ENCODE measurements at regions not wholly inside any gene's neighbourhood (a gene's known extent, or its start where the extent isn't known, plus 50 kb on each side); places are given as distances from the start of the nearest gene placed in this dataset.
"Not testable (repeated sequence)": the region's sequence is repeated elsewhere in the genome, so short reads cannot be mapped to it uniquely, and the experiment has no call there.

- H2BK5ac ChIP-seq (ENCODE audit: low read depth, low read length, poor library complexity, severe bottlenecking); H3K23ac ChIP-seq (ENCODE audit: low read length in 2 of 2); H3K4me3 ChIP-seq (ENCODE audit: insufficient read depth in 1 of 2, low read depth in 1 of 2, low read length in 2 of 2); H3K27ac ChIP-seq (ENCODE audit: low read length, poor library complexity, severe bottlenecking); H3K9ac ChIP-seq (ENCODE audit: low read length); H3K4ac ChIP-seq (ENCODE audit: low read depth in 1 of 2, low read length in 2 of 2); H2BK120ac ChIP-seq (ENCODE audit: low read depth, low read length); H3K9me3 ChIP-seq (ENCODE audit: control insufficient read depth, low read length); H3K4me2 ChIP-seq (ENCODE audit: low read length, poor library complexity, severe bottlenecking); H3K4me1 ChIP-seq (ENCODE audit: control insufficient read depth, insufficient read depth, low read depth, low read length); H3K18ac ChIP-seq (ENCODE audit: low read depth in 1 of 2, low read length in 2 of 2); H2AFZ ChIP-seq (ENCODE audit: low read depth, low read length); H4K8ac ChIP-seq (ENCODE audit: low read length); H3K14ac ChIP-seq (ENCODE audit: low read length in 2 of 2); H2AK5ac ChIP-seq (ENCODE audit: low read length, severe bottlenecking); H3K79me1 ChIP-seq (replicated peaks; ENCODE audit: low read length, poor library complexity, severe bottlenecking); H3K36me3 ChIP-seq (ENCODE audit: control insufficient read depth in 1 of 2, insufficient read depth in 2 of 2, low read depth in 1 of 2, low read length in 2 of 2); H2BK12ac ChIP-seq (ENCODE audit: low read length in 2 of 2); H3K27me3 ChIP-seq (ENCODE audit: control insufficient read depth in 1 of 2, insufficient read depth in 1 of 2, low read length in 2 of 2); DNase-seq; H2BK15ac ChIP-seq (ENCODE audit: low read depth, poor library complexity, severe bottlenecking); H4K91ac ChIP-seq (ENCODE audit: low read length): not testable (repeated sequence)
- no CpG with 5 or more reads among the region's 2 CpGs for WGBS
Measured at GRCh38 chr12:92232371-92232932, 86.8 kb upstream of the BTG1 start.

GRCh38 chr12:92231945-92232344 lies 86.3 kb upstream of the BTG1 start:
- H3K36me3 ChIP-seq (ENCODE audit: control insufficient read depth in 1 of 2, insufficient read depth in 2 of 2, low read depth in 1 of 2, low read length in 2 of 2); H3K27me3 ChIP-seq (ENCODE audit: control insufficient read depth in 1 of 2, insufficient read depth in 1 of 2, low read length in 2 of 2); DNase-seq; H2BK120ac ChIP-seq (ENCODE audit: low read depth, low read length); H3K27ac ChIP-seq (ENCODE audit: low read length, poor library complexity, severe bottlenecking); H4K8ac ChIP-seq (ENCODE audit: low read length); H3K79me1 ChIP-seq (replicated peaks; ENCODE audit: low read length, poor library complexity, severe bottlenecking); H2AFZ ChIP-seq (ENCODE audit: low read depth, low read length); H3K9me3 ChIP-seq (ENCODE audit: control insufficient read depth, low read length); H3K9ac ChIP-seq (ENCODE audit: low read length); H3K23ac ChIP-seq (ENCODE audit: low read length in 2 of 2); H2AK5ac ChIP-seq (ENCODE audit: low read length, severe bottlenecking); H3K4me3 ChIP-seq (ENCODE audit: insufficient read depth in 1 of 2, low read depth in 1 of 2, low read length in 2 of 2); H3K18ac ChIP-seq (ENCODE audit: low read depth in 1 of 2, low read length in 2 of 2); H2BK5ac ChIP-seq (ENCODE audit: low read depth, low read length, poor library complexity, severe bottlenecking); H3K4me2 ChIP-seq (ENCODE audit: low read length, poor library complexity, severe bottlenecking); H4K91ac ChIP-seq (ENCODE audit: low read length); H3K14ac ChIP-seq (ENCODE audit: low read length in 2 of 2); H2BK15ac ChIP-seq (ENCODE audit: low read depth, poor library complexity, severe bottlenecking); H2BK12ac ChIP-seq (ENCODE audit: low read length in 2 of 2); H3K4ac ChIP-seq (ENCODE audit: low read depth in 1 of 2, low read length in 2 of 2); H3K4me1 ChIP-seq (ENCODE audit: control insufficient read depth, insufficient read depth, low read depth, low read length): not testable (repeated sequence)
- 100% methylated on average over 1 of the region's 3 CpGs for WGBS

GRCh38 chr12:92231532-92231931 lies 85.9 kb upstream of the BTG1 start:
- not testable (repeated sequence) for H2AFZ ChIP-seq (ENCODE audit: low read depth, low read length); H3K9me3 ChIP-seq (ENCODE audit: control insufficient read depth, low read length); H3K18ac ChIP-seq (ENCODE audit: low read depth in 1 of 2, low read length in 2 of 2); H2BK120ac ChIP-seq (ENCODE audit: low read depth, low read length); H3K4ac ChIP-seq (ENCODE audit: low read depth in 1 of 2, low read length in 2 of 2); H3K36me3 ChIP-seq (ENCODE audit: control insufficient read depth in 1 of 2, insufficient read depth in 2 of 2, low read depth in 1 of 2, low read length in 2 of 2); H3K4me1 ChIP-seq (ENCODE audit: control insufficient read depth, insufficient read depth, low read depth, low read length); H4K91ac ChIP-seq (ENCODE audit: low read length); H3K27me3 ChIP-seq (ENCODE audit: control insufficient read depth in 1 of 2, insufficient read depth in 1 of 2, low read length in 2 of 2); H3K9ac ChIP-seq (ENCODE audit: low read length); H3K23ac ChIP-seq (ENCODE audit: low read length in 2 of 2); H3K4me3 ChIP-seq (ENCODE audit: insufficient read depth in 1 of 2, low read depth in 1 of 2, low read length in 2 of 2); H2BK15ac ChIP-seq (ENCODE audit: low read depth, poor library complexity, severe bottlenecking); H2AK5ac ChIP-seq (ENCODE audit: low read length, severe bottlenecking); H4K8ac ChIP-seq (ENCODE audit: low read length); H2BK12ac ChIP-seq (ENCODE audit: low read length in 2 of 2); H2BK5ac ChIP-seq (ENCODE audit: low read depth, low read length, poor library complexity, severe bottlenecking); H3K79me1 ChIP-seq (replicated peaks; ENCODE audit: low read length, poor library complexity, severe bottlenecking); DNase-seq; H3K14ac ChIP-seq (ENCODE audit: low read length in 2 of 2); H3K27ac ChIP-seq (ENCODE audit: low read length, poor library complexity, severe bottlenecking); H3K4me2 ChIP-seq (ENCODE audit: low read length, poor library complexity, severe bottlenecking)
- WGBS, result no CpG with 5 or more reads among the region's 2 CpGs

DNA sequence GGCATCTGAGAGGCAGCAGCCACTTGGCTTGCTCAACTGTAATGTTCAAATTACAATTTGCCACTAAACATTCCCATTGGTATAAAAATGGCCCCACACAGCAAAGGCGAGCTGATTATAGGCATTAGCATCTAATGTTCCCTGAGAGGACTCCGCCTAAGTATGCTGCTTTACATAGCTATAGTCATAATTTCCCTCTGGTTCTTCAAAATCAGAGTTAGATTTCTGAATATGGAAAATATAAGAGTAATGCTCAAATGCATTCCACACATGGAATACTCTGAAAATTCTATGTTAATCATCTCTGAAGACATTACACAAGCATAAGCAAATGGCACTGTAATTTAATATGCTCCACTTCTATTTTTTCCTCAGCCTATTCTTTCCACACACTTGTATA lies 83.7 kb upstream of the BTG1 start:
- 67% methylated on average over 1 of the region's 2 CpGs for WGBS
- no peaks in the 10 kb centered on the region for H3K4me1 ChIP-seq (ENCODE audit: control insufficient read depth, insufficient read depth, low read depth, low read length)
- no peak overlapping the region for H3K4ac ChIP-seq (ENCODE audit: low read depth in 1 of 2, low read length in 2 of 2)
- no peak overlapping the region for H2BK12ac ChIP-seq (ENCODE audit: low read length in 2 of 2)
- H3K36me3 ChIP-seq (ENCODE audit: control insufficient read depth in 1 of 2, insufficient read depth in 2 of 2, low read depth in 1 of 2, low read length in 2 of 2), result no peaks in the 10 kb centered on the region
- no peak overlapping the region for H4K8ac ChIP-seq (ENCODE audit: low read length)
- no peak overlapping the region for H2AK5ac ChIP-seq (ENCODE audit: low read length, severe bottlenecking)
- H3K9me3 ChIP-seq (ENCODE audit: control insufficient read depth, low read length), result no peaks in the 10 kb centered on the region
- no peak overlapping the region for H2BK15ac ChIP-seq (ENCODE audit: low read depth, poor library complexity, severe bottlenecking)
- no peak overlapping the region for H3K23ac ChIP-seq (ENCODE audit: low read length in 2 of 2)
- no peak overlapping the region for H3K14ac ChIP-seq (ENCODE audit: low read length in 2 of 2)
- H3K27me3 ChIP-seq (ENCODE audit: control insufficient read depth in 1 of 2, insufficient read depth in 1 of 2, low read length in 2 of 2), result no peaks in the 10 kb centered on the region
- H3K27ac ChIP-seq (ENCODE audit: low read length, poor library complexity, severe bottlenecking), result no peak overlapping the region
- no peak overlapping the region for H4K91ac ChIP-seq (ENCODE audit: low read length)
- no peaks in the 10 kb centered on the region for H3K79me1 ChIP-seq (replicated peaks; ENCODE audit: low read length, poor library complexity, severe bottlenecking)
- H3K4me2 ChIP-seq (ENCODE audit: low read length, poor library complexity, severe bottlenecking), result no peak overlapping the region
- no peak overlapping the region for H3K18ac ChIP-seq (ENCODE audit: low read depth in 1 of 2, low read length in 2 of 2)
- no peak overlapping the region for H2AFZ ChIP-seq (ENCODE audit: low read depth, low read length)
- H2BK120ac ChIP-seq (ENCODE audit: low read depth, low read length), result no peak overlapping the region
- DNase-seq, result no peak
- no peak overlapping the region for H3K4me3 ChIP-seq (ENCODE audit: insufficient read depth in 1 of 2, low read depth in 1 of 2, low read length in 2 of 2)
- H3K9ac ChIP-seq (ENCODE audit: low read length), result no peak overlapping the region
- no peak overlapping the region for H2BK5ac ChIP-seq (ENCODE audit: low read depth, low read length, poor library complexity, severe bottlenecking)

All from mesenchymal stem cell (in vitro differentiated cells and primary cell).